Endodermal cell (in vitro differentiated cells): ENCODE measurements at regions not wholly inside any gene's neighbourhood (a gene's known extent, or its start where the extent isn't known, plus 50 kb on each side); places are given as distances from the start of the nearest gene placed in this dataset.

Source experiments
- DNase-seq: peaks from one replicate; pipeline ENCODE4 v3.0.0-alpha.2; 2017
- H3K27ac ChIP-seq: 2 replicates; pipeline ENCODE4 v1.5.1; 2013; ENCODE audit warnings: mild to moderate bottlenecking, low read depth, low read length, moderate library complexity
- H3K27me3 ChIP-seq: 2 replicates; pipeline ENCODE4 v1.6.1; 2013; ENCODE audit warnings: mild to moderate bottlenecking, low read length, moderate library complexity; ENCODE audit not compliant: insufficient read depth, control insufficient read depth, poor library complexity, severe bottlenecking
- H3K36me3 ChIP-seq: 2 replicates; pipeline ENCODE4 v1.7.0; 2013; ENCODE audit warnings: mild to moderate bottlenecking, low read length, moderate library complexity; ENCODE audit not compliant: control insufficient read depth, insufficient read depth
- H3K4me1 ChIP-seq: one replicate; pipeline ENCODE4 v1.7.0; 2013; ENCODE audit warnings: low read length; ENCODE audit not compliant: control insufficient read depth, insufficient read depth
- H3K4me3 ChIP-seq: 2 replicates; pipeline ENCODE4 v1.5.1; 2013; ENCODE audit warnings: mild to moderate bottlenecking, low read length, moderate library complexity
- H3K9ac ChIP-seq: 2 replicates; pipeline ENCODE4 v1.6.1; 2013; ENCODE audit warnings: mild to moderate bottlenecking, low read length, moderate library complexity; ENCODE audit not compliant: poor library complexity, severe bottlenecking; ENCODE audit errors: extremely low read depth
- H3K9me3 ChIP-seq: 2 replicates; pipeline ENCODE4 v1.6.1; 2013; ENCODE audit warnings: mild to moderate bottlenecking, low read length, moderate library complexity; ENCODE audit not compliant: control insufficient read depth
- H3K27ac Mint-ChIP-seq: 2 replicates; pipeline ENCODE4 v1.8.0; 2020; ENCODE audit warnings: mixed read lengths
- H3K27me3 Mint-ChIP-seq: 2 replicates; pipeline ENCODE4 v1.8.0; 2021; ENCODE audit warnings: mild to moderate bottlenecking, mixed read lengths; ENCODE audit not compliant: insufficient read depth
- H3K36me3 Mint-ChIP-seq: 2 replicates; pipeline ENCODE4 v1.8.0; 2020; ENCODE audit warnings: low read depth, mixed read lengths
- H3K4me1 Mint-ChIP-seq: 2 replicates; pipeline ENCODE4 v1.8.0; 2020; ENCODE audit warnings: mixed read lengths
- H3K4me3 Mint-ChIP-seq: 2 replicates; pipeline ENCODE4 v1.8.0; 2020; ENCODE audit warnings: mild to moderate bottlenecking, moderate library complexity, mixed read lengths
- H3K9me3 Mint-ChIP-seq: 2 replicates; pipeline ENCODE4 v1.8.0; 2020; ENCODE audit warnings: mild to moderate bottlenecking, mixed read lengths
- WGBS, 2 experiments: methylation state at CpG; one replicate each; pipeline versions ENCODE4 v1.1.5 to v1.1.7; 2013; ENCODE audit warnings: missing lambda C conversion rate in 2 of 2, mixed read lengths in 1 of 2; ENCODE audit not compliant: insufficient coverage in 1 of 2, insufficient read length in 1 of 2; 5-methylcytosine and 5-hydroxymethylcytosine counted together
- TF ChIP-seq, protein P1 (sequence below): fragments of 200-600 bp; sonication (generic); conservative IDR thresholded peaks from 2 replicates; pipeline ENCODE4 v1.5.0; 2021; ENCODE audit warnings: antibody characterized with exemption, mild to moderate bottlenecking

DNA sequence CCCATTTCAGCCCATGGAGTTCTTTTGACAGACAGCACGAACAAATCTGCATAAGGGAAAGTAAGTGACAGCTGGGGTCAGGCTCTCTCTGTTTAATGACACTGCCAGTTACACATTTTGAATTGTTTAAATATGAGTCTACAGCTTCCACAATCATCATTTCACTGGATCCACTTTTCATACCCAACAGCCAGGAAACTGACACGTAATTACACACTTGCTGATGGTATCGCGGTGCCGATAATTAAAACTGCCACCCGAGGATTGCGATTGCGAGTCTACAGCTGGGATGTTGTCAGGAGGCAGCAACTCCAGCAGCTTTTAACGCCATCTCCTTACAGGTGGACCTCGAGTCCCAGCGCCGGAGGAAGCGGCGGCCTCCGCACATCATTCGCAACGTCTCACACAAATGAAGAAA is 230.8 kb upstream of the MGMT start:
- TF ChIP-seq, protein P1, sequence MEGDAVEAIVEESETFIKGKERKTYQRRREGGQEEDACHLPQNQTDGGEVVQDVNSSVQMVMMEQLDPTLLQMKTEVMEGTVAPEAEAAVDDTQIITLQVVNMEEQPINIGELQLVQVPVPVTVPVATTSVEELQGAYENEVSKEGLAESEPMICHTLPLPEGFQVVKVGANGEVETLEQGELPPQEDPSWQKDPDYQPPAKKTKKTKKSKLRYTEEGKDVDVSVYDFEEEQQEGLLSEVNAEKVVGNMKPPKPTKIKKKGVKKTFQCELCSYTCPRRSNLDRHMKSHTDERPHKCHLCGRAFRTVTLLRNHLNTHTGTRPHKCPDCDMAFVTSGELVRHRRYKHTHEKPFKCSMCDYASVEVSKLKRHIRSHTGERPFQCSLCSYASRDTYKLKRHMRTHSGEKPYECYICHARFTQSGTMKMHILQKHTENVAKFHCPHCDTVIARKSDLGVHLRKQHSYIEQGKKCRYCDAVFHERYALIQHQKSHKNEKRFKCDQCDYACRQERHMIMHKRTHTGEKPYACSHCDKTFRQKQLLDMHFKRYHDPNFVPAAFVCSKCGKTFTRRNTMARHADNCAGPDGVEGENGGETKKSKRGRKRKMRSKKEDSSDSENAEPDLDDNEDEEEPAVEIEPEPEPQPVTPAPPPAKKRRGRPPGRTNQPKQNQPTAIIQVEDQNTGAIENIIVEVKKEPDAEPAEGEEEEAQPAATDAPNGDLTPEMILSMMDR: no peak
- no peak overlapping the region for H3K4me3 Mint-ChIP-seq
- Histone ChIP-seq H3K9ac (no peak overlapping the region), H3K9me3 (no peaks in the 10 kb centered on the region), H3K4me1 (no peaks in the 10 kb centered on the region), H3K27me3 (no peaks in the 10 kb centered on the region), H3K36me3 (no peaks in the 10 kb centered on the region), H3K27ac (peak overlapping the region; percentile 32), H3K4me3 (no peak overlapping the region)
- WGBS, 2 experiments: 94 to 96% methylated on average over 8 to 17 of the region's 17 CpGs
- no peak for DNase-seq
- peaks cover 14% of the 10 kb centered on the region for H3K4me1 Mint-ChIP-seq
- no peaks in the 10 kb centered on the region for H3K36me3 Mint-ChIP-seq
- H3K27me3 Mint-ChIP-seq: no peaks in the 10 kb centered on the region
- no peak overlapping the region for H3K27ac Mint-ChIP-seq
- no peaks in the 10 kb centered on the region for H3K9me3 Mint-ChIP-seq

DNA sequence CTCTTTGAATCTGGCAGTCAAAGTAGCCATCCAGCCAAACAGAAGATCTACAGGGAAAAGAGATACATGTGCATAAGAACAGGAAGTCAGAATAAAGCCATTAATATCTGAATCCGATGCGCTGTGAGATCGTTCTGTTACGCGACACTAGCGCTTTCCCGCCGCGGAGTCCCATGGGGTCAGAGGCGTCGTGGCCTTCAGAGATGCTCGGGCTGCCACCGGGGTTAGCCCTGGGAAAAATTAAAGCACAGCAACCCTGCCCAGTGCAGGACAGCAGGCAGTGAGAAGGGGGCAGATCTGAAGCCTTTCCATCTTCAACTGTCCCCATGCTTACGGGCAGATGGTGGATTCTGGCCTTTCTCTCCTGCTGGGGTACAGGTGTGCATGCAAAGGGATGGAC is 225.6 kb upstream of the MGMT start:
- H3K9me3 Mint-ChIP-seq: no peaks in the 10 kb centered on the region
- Histone ChIP-seq H3K27ac (no peak overlapping the region), H3K36me3 (no peaks in the 10 kb centered on the region), H3K9ac (no peak overlapping the region), H3K9me3 (no peaks in the 10 kb centered on the region), H3K4me3 (no peak overlapping the region), H3K4me1 (no peaks in the 10 kb centered on the region), H3K27me3 (no peaks in the 10 kb centered on the region)
- H3K27ac Mint-ChIP-seq: no peak overlapping the region
- H3K27me3 Mint-ChIP-seq: no peaks in the 10 kb centered on the region
- WGBS, 2 experiments: 89 to 98% methylated on average over 13 to 14 of the region's 14 CpGs
- DNase-seq: no peak
- H3K36me3 Mint-ChIP-seq: no peaks in the 10 kb centered on the region
- no peak overlapping the region for H3K4me3 Mint-ChIP-seq
- TF ChIP-seq, protein P1: no peak
- H3K4me1 Mint-ChIP-seq: no peaks in the 10 kb centered on the region

DNA sequence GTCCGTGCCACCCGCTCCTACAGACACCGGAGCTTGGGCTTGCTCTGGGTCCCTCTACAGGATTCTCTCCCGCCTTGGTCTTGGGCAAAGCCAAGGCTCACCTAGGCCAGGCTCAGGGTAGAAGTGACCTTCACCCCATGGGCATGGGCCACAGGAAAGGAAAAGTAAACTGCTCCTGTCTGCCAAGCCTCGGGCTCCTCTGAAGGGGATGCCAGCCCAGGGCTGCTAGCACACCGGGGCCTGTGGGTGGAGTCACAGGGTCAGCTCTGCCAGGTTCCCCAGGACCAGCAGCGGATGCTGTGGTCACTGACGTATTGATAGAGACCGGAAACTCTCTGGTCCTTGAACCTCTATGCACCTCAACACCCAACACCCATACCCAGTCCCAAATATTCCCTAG is 222.7 kb upstream of the MGMT start:
- no peak overlapping the region for H3K4me3 ChIP-seq
- H3K36me3 Mint-ChIP-seq: no peaks in the 10 kb centered on the region

More for the DNA sequence above, 222.7 kb upstream of the MGMT start:
- Mint-ChIP-seq H3K27ac (no peak overlapping the region), H3K4me3 (no peak overlapping the region), H3K4me1 (no peaks in the 10 kb centered on the region), H3K9me3 (no peaks in the 10 kb centered on the region), H3K27me3 (no peaks in the 10 kb centered on the region)
- no peaks in the 10 kb centered on the region for H3K9me3 ChIP-seq
- H3K36me3 ChIP-seq: no peaks in the 10 kb centered on the region
- TF ChIP-seq, protein P1: no peak
- no peaks in the 10 kb centered on the region for H3K27me3 ChIP-seq
- 89% methylated on average over 9 of the region's 9 CpGs; no CpG with 5 or more reads in 1 of the 2 experiments for WGBS, 2 experiments
- no peak overlapping the region for H3K9ac ChIP-seq
- no peak for DNase-seq
- H3K27ac ChIP-seq: no peak overlapping the region
- H3K4me1 ChIP-seq: no peaks in the 10 kb centered on the region
